ENCODE measurements at regions not wholly inside any gene's neighbourhood (a gene's known extent, or its start where the extent isn't known, plus 50 kb on each side); places are given as distances from the start of the nearest gene placed in this dataset.

DNA sequence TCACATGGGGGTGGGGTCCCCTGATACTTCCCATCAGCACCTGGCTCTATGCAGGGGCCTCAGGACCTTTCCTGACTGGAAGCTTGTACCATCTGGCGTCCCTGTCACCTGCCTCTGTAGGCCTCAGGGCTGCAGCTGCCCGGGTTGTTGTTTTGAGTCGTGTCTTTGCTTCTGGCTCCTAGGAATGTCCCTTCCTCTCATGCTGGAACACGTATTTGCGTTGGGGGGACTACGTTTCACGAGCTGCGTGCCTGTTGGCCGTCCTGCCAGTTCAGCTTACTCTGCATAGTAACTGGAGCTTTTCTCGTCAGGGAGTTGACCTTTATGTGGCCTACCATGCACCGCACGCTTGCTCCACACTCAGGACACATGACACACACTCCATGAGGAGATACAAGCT lies 54.9 kb upstream of the IRX4 start:
- Histone ChIP-seq H3K79me2 (ENCODE audit: insufficient read depth, low read length) (no peaks in the 10 kb centered on the region), H3K9ac (ENCODE audit: low read length) (no peak overlapping the region), H2AFZ (ENCODE audit: low read depth, low read length, severe bottlenecking) (no peak overlapping the region), H3K36me3 (ENCODE audit: low read length) (no peaks in the 10 kb centered on the region), H3K4me2 (ENCODE audit: low read depth, low read length, poor library complexity, severe bottlenecking) (no peak overlapping the region), H4K20me1 (ENCODE audit: low read depth, low read length) (no peaks in the 10 kb centered on the region), H3K9me3 (ENCODE audit: insufficient read depth, low read length) (no peaks in the 10 kb centered on the region), H3K27me3 (ENCODE audit: low read length) (no peaks in the 10 kb centered on the region), H3K9me2 (replicated peaks; ENCODE audit: insufficient read depth, low read length) (no peaks in the 10 kb centered on the region), H3K27ac (ENCODE audit: low read depth, low read length) (no peak overlapping the region), H3F3A (ENCODE audit: insufficient read depth) (no peaks in the 10 kb centered on the region), H3K4me3 (ENCODE audit: insufficient read depth, low read length, poor library complexity, severe bottlenecking) (no peak overlapping the region)
- TF ChIP-seq EZH2phosphoT487 (conservative IDR thresholded peaks at IDR 0.05; ENCODE audit: low read length), result no peak
- TF ChIP-seq, protein P1, sequence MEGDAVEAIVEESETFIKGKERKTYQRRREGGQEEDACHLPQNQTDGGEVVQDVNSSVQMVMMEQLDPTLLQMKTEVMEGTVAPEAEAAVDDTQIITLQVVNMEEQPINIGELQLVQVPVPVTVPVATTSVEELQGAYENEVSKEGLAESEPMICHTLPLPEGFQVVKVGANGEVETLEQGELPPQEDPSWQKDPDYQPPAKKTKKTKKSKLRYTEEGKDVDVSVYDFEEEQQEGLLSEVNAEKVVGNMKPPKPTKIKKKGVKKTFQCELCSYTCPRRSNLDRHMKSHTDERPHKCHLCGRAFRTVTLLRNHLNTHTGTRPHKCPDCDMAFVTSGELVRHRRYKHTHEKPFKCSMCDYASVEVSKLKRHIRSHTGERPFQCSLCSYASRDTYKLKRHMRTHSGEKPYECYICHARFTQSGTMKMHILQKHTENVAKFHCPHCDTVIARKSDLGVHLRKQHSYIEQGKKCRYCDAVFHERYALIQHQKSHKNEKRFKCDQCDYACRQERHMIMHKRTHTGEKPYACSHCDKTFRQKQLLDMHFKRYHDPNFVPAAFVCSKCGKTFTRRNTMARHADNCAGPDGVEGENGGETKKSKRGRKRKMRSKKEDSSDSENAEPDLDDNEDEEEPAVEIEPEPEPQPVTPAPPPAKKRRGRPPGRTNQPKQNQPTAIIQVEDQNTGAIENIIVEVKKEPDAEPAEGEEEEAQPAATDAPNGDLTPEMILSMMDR (IDR thresholded peaks at IDR 0.05; ENCODE audit: insufficient read depth, low read length, poor library complexity, severe bottlenecking), result no peak

DNA sequence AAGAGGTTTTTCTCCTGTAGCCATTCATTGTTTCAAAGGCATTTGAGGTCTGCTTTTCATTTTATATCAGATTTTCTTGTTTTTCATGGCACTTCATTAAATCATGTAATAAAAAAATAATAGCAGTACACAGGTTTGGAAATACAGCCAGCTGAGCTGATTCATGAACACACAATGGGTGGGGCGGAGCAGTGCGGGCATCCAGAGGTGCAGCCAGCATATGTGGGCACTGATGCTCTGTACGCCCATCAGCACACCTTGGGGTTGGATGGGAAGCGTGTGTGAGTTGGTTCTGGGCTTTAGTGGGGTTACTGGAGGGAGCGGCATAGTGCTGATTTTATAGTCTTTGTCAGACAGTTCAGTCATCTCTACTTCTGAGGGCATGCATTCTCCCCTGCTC lies 54.2 kb upstream of the IRX4 start:
- no peaks in the 10 kb centered on the region for H3K79me2 ChIP-seq (ENCODE audit: insufficient read depth, low read length)
- no peaks in the 10 kb centered on the region for H3K27me3 ChIP-seq (ENCODE audit: low read length)
- no peak overlapping the region for H3K4me3 ChIP-seq (ENCODE audit: insufficient read depth, low read length, poor library complexity, severe bottlenecking)
- H4K20me1 ChIP-seq (ENCODE audit: low read depth, low read length), result no peaks in the 10 kb centered on the region
- no peak overlapping the region for H3K4me2 ChIP-seq (ENCODE audit: low read depth, low read length, poor library complexity, severe bottlenecking)
- no peaks in the 10 kb centered on the region for H3K36me3 ChIP-seq (ENCODE audit: low read length)
- TF ChIP-seq EZH2phosphoT487 (conservative IDR thresholded peaks at IDR 0.05; ENCODE audit: low read length), result no peak
- TF ChIP-seq, protein P1 (IDR thresholded peaks at IDR 0.05; ENCODE audit: insufficient read depth, low read length, poor library complexity, severe bottlenecking), result no peak
- no peaks in the 10 kb centered on the region for H3K9me2 ChIP-seq (replicated peaks; ENCODE audit: insufficient read depth, low read length)
- no peak overlapping the region for H2AFZ ChIP-seq (ENCODE audit: low read depth, low read length, severe bottlenecking)
- no peak overlapping the region for H3K9ac ChIP-seq (ENCODE audit: low read length)
- no peaks in the 10 kb centered on the region for H3F3A ChIP-seq (ENCODE audit: insufficient read depth)
- no peak overlapping the region for H3K27ac ChIP-seq (ENCODE audit: low read depth, low read length)
- no peaks in the 10 kb centered on the region for H3K9me3 ChIP-seq (ENCODE audit: insufficient read depth, low read length)

DNA sequence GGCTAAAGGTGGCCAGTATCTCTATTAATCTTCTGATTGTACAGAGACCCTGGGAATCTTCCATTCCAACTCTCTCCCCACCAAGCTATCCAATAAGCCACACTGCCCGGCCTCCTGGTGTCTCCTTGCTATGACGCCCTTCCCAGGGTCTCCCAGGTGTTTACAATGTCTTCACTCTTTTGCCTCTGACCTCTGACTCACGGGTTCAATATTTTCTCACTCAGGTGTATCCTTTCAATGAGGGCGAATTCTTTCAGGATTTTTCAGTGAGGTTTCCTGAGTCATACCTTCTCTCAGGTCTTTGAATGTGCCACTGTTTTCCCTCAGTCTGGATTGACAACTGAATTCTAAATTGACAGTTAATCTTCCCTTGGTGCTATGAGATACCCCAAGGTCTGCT lies 53.7 kb upstream of the IRX4 start:
- Histone ChIP-seq H3K27ac (ENCODE audit: low read depth, low read length) (no peak overlapping the region), H3K4me2 (ENCODE audit: low read depth, low read length, poor library complexity, severe bottlenecking) (no peak overlapping the region), H3K9me2 (replicated peaks; ENCODE audit: insufficient read depth, low read length) (no peaks in the 10 kb centered on the region), H2AFZ (ENCODE audit: low read depth, low read length, severe bottlenecking) (no peak overlapping the region), H3K27me3 (ENCODE audit: low read length) (no peaks in the 10 kb centered on the region), H3F3A (ENCODE audit: insufficient read depth) (no peaks in the 10 kb centered on the region), H3K9ac (ENCODE audit: low read length) (no peak overlapping the region), H3K36me3 (ENCODE audit: low read length) (no peaks in the 10 kb centered on the region), H3K4me3 (ENCODE audit: insufficient read depth, low read length, poor library complexity, severe bottlenecking) (no peak overlapping the region), H3K9me3 (ENCODE audit: insufficient read depth, low read length) (no peaks in the 10 kb centered on the region), H3K79me2 (ENCODE audit: insufficient read depth, low read length) (no peaks in the 10 kb centered on the region), H4K20me1 (ENCODE audit: low read depth, low read length) (no peaks in the 10 kb centered on the region)
- TF ChIP-seq EZH2phosphoT487 (conservative IDR thresholded peaks at IDR 0.05; ENCODE audit: low read length), result no peak
- TF ChIP-seq, protein P1 (IDR thresholded peaks at IDR 0.05; ENCODE audit: insufficient read depth, low read length, poor library complexity, severe bottlenecking), result no peak
